ENCODE measurements at regions not wholly inside any gene's neighbourhood (a gene's known extent, or its start where the extent isn't known, plus 50 kb on each side); places are given as distances from the start of the nearest gene placed in this dataset.
A peak's percentile ranks its signal among the peaks of the same experiment; 100 is the strongest.

GRCh38 chr11:59264736-59265135 lies 52.0 kb upstream of the MPEG1 start:
- Histone ChIP-seq H3K9me3 (ENCODE audit: control insufficient read depth, low read length) (no peaks in the 10 kb centered on the region), H3K27ac (ENCODE audit: low read depth, low read length) (no peak overlapping the region), H3K36me3 (ENCODE audit: control insufficient read depth, insufficient read depth, low read length) (no peaks in the 10 kb centered on the region), H3K4me3 (ENCODE audit: low read length) (no peak overlapping the region), H3K4me1 (ENCODE audit: control insufficient read depth, insufficient read depth, low read length) (no peaks in the 10 kb centered on the region), H3K9ac (ENCODE audit: extremely low read depth, low read length, poor library complexity, severe bottlenecking) (no peak overlapping the region), H3K27me3 (ENCODE audit: control insufficient read depth, insufficient read depth, low read length, poor library complexity, severe bottlenecking) (no peaks in the 10 kb centered on the region)
- DNase-seq: peak; percentile 10
- 83 to 95% methylated on average over 4 to 7 of the region's 8 CpGs for WGBS, 2 experiments (ENCODE audit: insufficient coverage in 1 of 2, insufficient read length in 1 of 2)
- TF ChIP-seq CTCF (conservative IDR thresholded peaks at IDR 0.05): no peak
- no peaks in the 10 kb centered on the region for H3K4me1 Mint-ChIP-seq
- H3K27me3 Mint-ChIP-seq (ENCODE audit: insufficient read depth): no peaks in the 10 kb centered on the region
- H3K27ac Mint-ChIP-seq: no peak overlapping the region
- no peaks in the 10 kb centered on the region for H3K36me3 Mint-ChIP-seq (ENCODE audit: low read depth)
- H3K9me3 Mint-ChIP-seq: no peaks in the 10 kb centered on the region
- H3K4me3 Mint-ChIP-seq: no peak overlapping the region

DNA sequence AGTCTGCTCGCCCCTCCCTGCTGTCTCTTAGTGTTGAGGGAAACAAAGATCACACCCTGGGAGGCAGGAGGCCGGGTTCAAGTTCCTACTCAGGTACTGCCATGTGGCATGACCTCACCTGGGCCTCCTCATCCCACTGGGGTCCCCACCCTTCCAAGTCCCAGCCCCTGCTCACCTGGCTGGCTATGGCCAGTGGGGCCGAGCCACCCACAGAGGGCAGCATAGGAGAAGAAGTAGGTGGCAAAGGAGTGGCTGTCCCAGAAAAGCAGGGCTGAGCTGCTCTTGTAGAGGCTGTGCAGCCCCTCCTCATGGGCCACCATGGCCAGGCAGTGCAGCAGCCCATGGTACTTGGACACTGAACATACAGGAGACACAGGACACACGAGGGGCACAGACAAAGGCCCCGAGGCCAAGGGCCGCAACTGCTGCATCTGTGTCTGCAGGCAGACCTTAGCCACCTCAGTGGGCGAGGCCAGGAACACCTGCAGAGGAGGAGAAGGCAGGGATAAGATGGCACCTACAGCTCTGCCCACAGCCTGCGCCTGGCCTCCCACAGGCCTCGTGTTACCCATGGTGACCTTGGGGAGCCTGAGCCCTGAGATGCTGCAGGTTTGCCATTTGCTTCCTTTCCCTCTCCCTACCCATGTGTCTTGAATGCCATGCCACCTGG lies 50.6 kb upstream of the MPEG1 start:
- H3K4me3 Mint-ChIP-seq: no peak overlapping the region
- no peak overlapping the region for H3K4me3 ChIP-seq (ENCODE audit: low read length)
- no peaks in the 10 kb centered on the region for H3K36me3 Mint-ChIP-seq (ENCODE audit: low read depth)
- no peaks in the 10 kb centered on the region for H3K9me3 ChIP-seq (ENCODE audit: control insufficient read depth, low read length)
- no peaks in the 10 kb centered on the region for H3K36me3 ChIP-seq (ENCODE audit: control insufficient read depth, insufficient read depth, low read length)
- peak; percentile 85 for DNase-seq
- H3K9me3 Mint-ChIP-seq: no peaks in the 10 kb centered on the region
- no peak overlapping the region for H3K9ac ChIP-seq (ENCODE audit: extremely low read depth, low read length, poor library complexity, severe bottlenecking)
- H3K4me1 ChIP-seq (ENCODE audit: control insufficient read depth, insufficient read depth, low read length): no peaks in the 10 kb centered on the region
- H3K27me3 Mint-ChIP-seq (ENCODE audit: insufficient read depth): no peaks in the 10 kb centered on the region
- no peaks in the 10 kb centered on the region for H3K27me3 ChIP-seq (ENCODE audit: control insufficient read depth, insufficient read depth, low read length, poor library complexity, severe bottlenecking)
- no peak overlapping the region for H3K27ac ChIP-seq (ENCODE audit: low read depth, low read length)
- no peak overlapping the region for H3K27ac Mint-ChIP-seq
- TF ChIP-seq CTCF (conservative IDR thresholded peaks at IDR 0.05): peak; percentile 84
- 72 to 85% methylated on average over 5 to 9 of the region's 9 CpGs for WGBS, 2 experiments (ENCODE audit: insufficient coverage in 1 of 2, insufficient read length in 1 of 2)
- no peaks in the 10 kb centered on the region for H3K4me1 Mint-ChIP-seq
